COLO829 (cell line): ENCODE measurements at regions not wholly inside any gene's neighbourhood (a gene's known extent, or its start where the extent isn't known, plus 50 kb on each side); places are given as distances from the start of the nearest gene placed in this dataset.

Experiments used
- DNase-seq: peaks from one replicate; pipeline ENCODE4 v3.0.0; 2012; ENCODE audit warnings: low spot score

- no peak for DNase-seq
Measured at GRCh38 chr9:29701971-29702370, 2128.7 kb upstream of the C9orf72 start.

- no peak for DNase-seq
Measured at GRCh38 chr9:29714860-29715259, 2141.6 kb upstream of the C9orf72 start.

GRCh38 chr9:29717631-29718030 is 2144.3 kb upstream of the C9orf72 start:
- DNase-seq: no peak

- no peak for DNase-seq
Measured at GRCh38 chr9:29730163-29730562, 2156.9 kb upstream of the C9orf72 start.

GRCh38 chr9:29740518-29740917 is 2167.2 kb upstream of the C9orf72 start:
- DNase-seq: no peak

GRCh38 chr9:29741169-29741568 is 2167.9 kb upstream of the C9orf72 start:
- DNase-seq: no peak

- DNase-seq: no peak
Measured at GRCh38 chr9:29750062-29750461, 2176.8 kb upstream of the C9orf72 start.

GRCh38 chr9:29751226-29751625 is 2177.9 kb upstream of the C9orf72 start:
- DNase-seq: no peak

- no peak for DNase-seq
Measured at GRCh38 chr9:29753638-29754037, 2180.4 kb upstream of the C9orf72 start.

- DNase-seq: no peak
Measured at GRCh38 chr9:29769019-29769418, 2195.7 kb upstream of the C9orf72 start.

- no peak for DNase-seq
Measured at GRCh38 chr9:29773676-29774075, 2200.4 kb upstream of the C9orf72 start.

GRCh38 chr9:29775491-29775890 is 2202.2 kb upstream of the C9orf72 start:
- no peak for DNase-seq

GRCh38 chr9:29778281-29778849 is 2205.1 kb upstream of the C9orf72 start:
- no peak for DNase-seq

GRCh38 chr9:29793970-29794369 is 2220.7 kb upstream of the C9orf72 start:
- no peak for DNase-seq

GRCh38 chr9:29796291-29796952 is 2223.1 kb upstream of the C9orf72 start:
- no peak for DNase-seq

- no peak for DNase-seq
Measured at GRCh38 chr9:29798599-29798998, 2225.3 kb upstream of the C9orf72 start.

GRCh38 chr9:29799227-29799626 is 2225.9 kb upstream of the C9orf72 start:
- DNase-seq: no peak

- no peak for DNase-seq
Measured at GRCh38 chr9:29800821-29801220, 2227.5 kb upstream of the C9orf72 start.

- DNase-seq: no peak
Measured at GRCh38 chr9:29802454-29802853, 2229.2 kb upstream of the C9orf72 start.

GRCh38 chr9:29806937-29807618 is 2233.8 kb upstream of the C9orf72 start:
- no peak for DNase-seq

- DNase-seq: no peak
Measured at GRCh38 chr9:29816954-29817703, 2243.8 kb upstream of the C9orf72 start.

GRCh38 chr9:29822458-29822857 is 2249.2 kb upstream of the C9orf72 start:
- no peak for DNase-seq

- DNase-seq: no peak
Measured at GRCh38 chr9:29826421-29826820, 2253.1 kb upstream of the C9orf72 start.
